CD8-positive, alpha-beta memory T cell (primary cell): ENCODE measurements at regions not wholly inside any gene's neighbourhood (a gene's known extent, or its start where the extent isn't known, plus 50 kb on each side); places are given as distances from the start of the nearest gene placed in this dataset.

Experiments used
- CTCF ChIA-PET: fragments of 350-600 bp; sonication (Branson Sonifier 250); formaldehyde crosslinking; loops from one replicate; lab custom pipeline; 2021; ENCODE audit warnings: antibody characterized with exemption; lab: Charles Lee
- POLR2A ChIA-PET: fragments of 350-600 bp; sonication (Branson Sonifier 250); formaldehyde crosslinking; loops from one replicate; lab custom pipeline; 2021; ENCODE audit warnings: antibody characterized with exemption; lab: Charles Lee
- DNase-seq, 5 donors: peaks; one replicate each; pipeline versions ENCODE4 v3.0.0 to v3.0.0-alpha.2; 2020 to 2022; ENCODE audit warnings: mixed read lengths in 1 of 5
- H3K27ac ChIP-seq: one replicate; pipeline ENCODE4 v1.7.0; 2013; ENCODE audit warnings: low read depth, mild to moderate bottlenecking, low read length, moderate library complexity
- H3K27me3 ChIP-seq: 2 replicates; pipeline ENCODE4 v1.7.0; 2013; ENCODE audit warnings: low read length, mild to moderate bottlenecking; ENCODE audit not compliant: insufficient read depth, poor library complexity, severe bottlenecking
- H3K36me3 ChIP-seq: 2 replicates; pipeline ENCODE4 v1.7.0; 2013; ENCODE audit warnings: mild to moderate bottlenecking, low read length, moderate library complexity; ENCODE audit not compliant: insufficient read depth
- H3K4me1 ChIP-seq: 2 replicates; pipeline ENCODE4 v1.7.0; 2013; ENCODE audit warnings: mild to moderate bottlenecking, low read length, moderate library complexity; ENCODE audit not compliant: insufficient read depth
- H3K4me3 ChIP-seq: 2 replicates; pipeline ENCODE4 v1.7.0; 2013; ENCODE audit warnings: mild to moderate bottlenecking, low read length
- H3K9me3 ChIP-seq: 2 replicates; pipeline ENCODE4 v1.7.0; 2013; ENCODE audit warnings: mild to moderate bottlenecking, low read length
- H3K27ac Mint-ChIP-seq, 8 donors: one replicate each; pipeline ENCODE4 v1.8.0; 2020 to 2021; ENCODE audit warnings: mixed read lengths in 8 of 8, mild to moderate bottlenecking in 6 of 8, inconsistent platforms in 3 of 8, moderate library complexity in 3 of 8
- H3K27me3 Mint-ChIP-seq, 2 donors: one replicate each; pipeline ENCODE4 v1.8.0; 2020 to 2021; ENCODE audit warnings: mixed read lengths in 2 of 2, mild to moderate bottlenecking in 1 of 2, moderate library complexity in 1 of 2
- H3K36me3 Mint-ChIP-seq, 3 donors: one replicate each; pipeline ENCODE4 v1.8.0; 2020 to 2021; ENCODE audit warnings: mixed read lengths in 3 of 3, inconsistent platforms in 1 of 3, mild to moderate bottlenecking in 1 of 3
- H3K4me1 Mint-ChIP-seq, 3 donors: one replicate each; pipeline ENCODE4 v1.8.0; 2020 to 2021; ENCODE audit warnings: mixed read lengths in 3 of 3, inconsistent platforms in 1 of 3, mild to moderate bottlenecking in 1 of 3
- H3K4me3 Mint-ChIP-seq, 7 donors: one replicate each; pipeline ENCODE4 v1.8.0; 2020 to 2021; ENCODE audit warnings: mixed read lengths in 7 of 7, mild to moderate bottlenecking in 6 of 7, moderate library complexity in 4 of 7, inconsistent platforms in 2 of 7
- H3K9me3 Mint-ChIP-seq, 5 donors: one replicate each; pipeline ENCODE4 v1.8.0; 2020 to 2022; ENCODE audit warnings: mixed read lengths in 5 of 5, mild to moderate bottlenecking in 3 of 5, moderate library complexity in 2 of 5, inconsistent platforms in 1 of 5

GRCh38 chr3:31406896-31407295 is 125.8 kb upstream of the STT3B start:
- H3K27me3 ChIP-seq: no peaks in the 10 kb centered on the region
- H3K4me1 ChIP-seq: no peaks in the 10 kb centered on the region
- peaks cover 14 to 27% (median 23%) of the 10 kb centered on the region in 3 donors for H3K4me1 Mint-ChIP-seq
- no peaks in the 10 kb centered on the region for H3K36me3 ChIP-seq
- POLR2A ChIA-PET: no interaction called here
- no peaks in the 10 kb centered on the region for H3K9me3 ChIP-seq
- no peaks in the 10 kb centered on the region for H3K9me3 Mint-ChIP-seq
- H3K27ac Mint-ChIP-seq: no peak overlapping the region
- H3K27ac ChIP-seq: no peak overlapping the region
- H3K4me3 ChIP-seq: no peak overlapping the region
- peaks cover 6 to 8% of the 10 kb centered on the region in 2 donors for H3K27me3 Mint-ChIP-seq
- CTCF ChIA-PET: no interaction called here
- peaks cover 0 to 5% (median 0%) of the 10 kb centered on the region in 3 donors for H3K36me3 Mint-ChIP-seq
- DNase-seq: no peak
- no peak overlapping the region for H3K4me3 Mint-ChIP-seq

- Mint-ChIP-seq H3K36me3 (peaks cover 0 to 6% (median 0%) of the 10 kb centered on the region in 3 donors), H3K27ac (no peak overlapping the region), H3K9me3 (no peaks in the 10 kb centered on the region), H3K4me1 (peaks cover 10 to 21% (median 15%) of the 10 kb centered on the region in 3 donors), H3K4me3 (no peak overlapping the region), H3K27me3 (peaks cover 7 to 10% of the 10 kb centered on the region in 2 donors)
- DNase-seq: no peak
- CTCF ChIA-PET: no interaction called here
- Histone ChIP-seq H3K4me1 (no peaks in the 10 kb centered on the region), H3K27ac (no peak overlapping the region), H3K4me3 (no peak overlapping the region), H3K36me3 (no peaks in the 10 kb centered on the region), H3K9me3 (no peaks in the 10 kb centered on the region), H3K27me3 (no peaks in the 10 kb centered on the region)
- POLR2A ChIA-PET: no interaction called here
Observed at GRCh38 chr3:31407665-31408064, 125.1 kb upstream of the STT3B start.

GRCh38 chr3:31408720-31409119 is 124.0 kb upstream of the STT3B start:
- ChIA-PET CTCF (no interaction called here), POLR2A (no interaction called here)
- Mint-ChIP-seq H3K4me1 (peaks cover 10 to 21% (median 15%) of the 10 kb centered on the region in 3 donors), H3K27me3 (peaks cover 6 to 8% of the 10 kb centered on the region in 2 donors), H3K4me3 (no peak overlapping the region), H3K9me3 (no peaks in the 10 kb centered on the region), H3K36me3 (peaks cover 0 to 6% (median 0%) of the 10 kb centered on the region in 3 donors), H3K27ac (no peak overlapping the region)
- Histone ChIP-seq H3K9me3 (no peaks in the 10 kb centered on the region), H3K27me3 (no peaks in the 10 kb centered on the region), H3K4me1 (no peaks in the 10 kb centered on the region), H3K36me3 (no peaks in the 10 kb centered on the region), H3K27ac (no peak overlapping the region), H3K4me3 (no peak overlapping the region)
- no peak for DNase-seq

GRCh38 chr3:31409389-31409788 is 123.3 kb upstream of the STT3B start:
- H3K36me3 Mint-ChIP-seq: peaks cover 0 to 6% (median 0%) of the 10 kb centered on the region in 3 donors
- no peaks in the 10 kb centered on the region for H3K27me3 ChIP-seq
- H3K9me3 Mint-ChIP-seq: no peaks in the 10 kb centered on the region
- no peak overlapping the region for H3K27ac Mint-ChIP-seq
- no peak overlapping the region for H3K4me3 Mint-ChIP-seq
- no peaks in the 10 kb centered on the region for H3K4me1 ChIP-seq
- H3K4me1 Mint-ChIP-seq: peaks cover 10 to 21% (median 15%) of the 10 kb centered on the region in 3 donors
- no peak overlapping the region for H3K27ac ChIP-seq
- no peaks in the 10 kb centered on the region for H3K9me3 ChIP-seq
- no peaks in the 10 kb centered on the region for H3K36me3 ChIP-seq
- DNase-seq: no peak
- ChIA-PET CTCF (no interaction called here), POLR2A (no interaction called here)
- peaks cover 6% of the 10 kb centered on the region in 2 donors for H3K27me3 Mint-ChIP-seq
- no peak overlapping the region for H3K4me3 ChIP-seq

GRCh38 chr3:31409866-31410265 is 122.9 kb upstream of the STT3B start:
- Mint-ChIP-seq H3K36me3 (peaks cover 0 to 6% (median 0%) of the 10 kb centered on the region in 3 donors), H3K4me3 (no peak overlapping the region), H3K9me3 (no peaks in the 10 kb centered on the region), H3K4me1 (peaks cover 10 to 21% (median 15%) of the 10 kb centered on the region in 3 donors), H3K27me3 (peaks cover 6 to 9% of the 10 kb centered on the region in 2 donors), H3K27ac (no peak overlapping the region)
- no peaks in the 10 kb centered on the region for H3K36me3 ChIP-seq
- H3K27ac ChIP-seq: no peak overlapping the region
- no peaks in the 10 kb centered on the region for H3K4me1 ChIP-seq
- H3K4me3 ChIP-seq: no peak overlapping the region
- POLR2A ChIA-PET: no interaction called here
- no peaks in the 10 kb centered on the region for H3K9me3 ChIP-seq
- H3K27me3 ChIP-seq: no peaks in the 10 kb centered on the region
- CTCF ChIA-PET: no interaction called here
- DNase-seq: no peak

- Histone ChIP-seq H3K36me3 (no peaks in the 10 kb centered on the region), H3K4me1 (no peaks in the 10 kb centered on the region), H3K4me3 (no peak overlapping the region), H3K27ac (no peak overlapping the region), H3K27me3 (no peaks in the 10 kb centered on the region), H3K9me3 (no peaks in the 10 kb centered on the region)
- H3K27me3 Mint-ChIP-seq: peaks cover 6 to 10% of the 10 kb centered on the region in 2 donors
- ChIA-PET CTCF (no interaction called here), POLR2A (no interaction called here)
- no peak for DNase-seq
- peaks cover 10 to 21% (median 15%) of the 10 kb centered on the region in 3 donors for H3K4me1 Mint-ChIP-seq
- H3K27ac Mint-ChIP-seq: no peak overlapping the region
- no peaks in the 10 kb centered on the region for H3K9me3 Mint-ChIP-seq
- peaks cover 0 to 6% (median 0%) of the 10 kb centered on the region in 3 donors for H3K36me3 Mint-ChIP-seq
- no peak overlapping the region for H3K4me3 Mint-ChIP-seq
Observed at GRCh38 chr3:31410411-31410810, 122.3 kb upstream of the STT3B start.

- Mint-ChIP-seq H3K36me3 (peaks cover 0 to 6% (median 0%) of the 10 kb centered on the region in 3 donors), H3K4me1 (peaks cover 6 to 12% (median 8%) of the 10 kb centered on the region in 3 donors), H3K9me3 (no peaks in the 10 kb centered on the region), H3K27me3 (peaks cover 6% of the 10 kb centered on the region in 2 donors), H3K27ac (no peak overlapping the region), H3K4me3 (no peak overlapping the region)
- Histone ChIP-seq H3K27ac (no peak overlapping the region), H3K27me3 (no peaks in the 10 kb centered on the region), H3K4me3 (no peak overlapping the region), H3K4me1 (no peaks in the 10 kb centered on the region), H3K36me3 (no peaks in the 10 kb centered on the region), H3K9me3 (no peaks in the 10 kb centered on the region)
- POLR2A ChIA-PET: no interaction called here
- DNase-seq: no peak
- CTCF ChIA-PET: no interaction called here
Observed at GRCh38 chr3:31412832-31413231, 119.9 kb upstream of the STT3B start.

- Histone ChIP-seq H3K27me3 (no peaks in the 10 kb centered on the region), H3K4me3 (no peak overlapping the region), H3K9me3 (no peaks in the 10 kb centered on the region), H3K27ac (no peak overlapping the region), H3K4me1 (no peaks in the 10 kb centered on the region), H3K36me3 (no peaks in the 10 kb centered on the region)
- CTCF ChIA-PET: no interaction called here
- DNase-seq: no peak
- H3K27me3 Mint-ChIP-seq: peaks cover 6% of the 10 kb centered on the region in 2 donors
- POLR2A ChIA-PET: no interaction called here
- no peaks in the 10 kb centered on the region for H3K9me3 Mint-ChIP-seq
- no peak overlapping the region for H3K4me3 Mint-ChIP-seq
- peaks cover 6 to 11% (median 8%) of the 10 kb centered on the region in 3 donors for H3K4me1 Mint-ChIP-seq
- no peak overlapping the region for H3K27ac Mint-ChIP-seq
- H3K36me3 Mint-ChIP-seq: peaks cover 0 to 6% (median 0%) of the 10 kb centered on the region in 3 donors
Observed at GRCh38 chr3:31413515-31413914, 119.2 kb upstream of the STT3B start.
